GM18867 (cell line): ENCODE measurements at regions not wholly inside any gene's neighbourhood (a gene's known extent, or its start where the extent isn't known, plus 50 kb on each side); places are given as distances from the start of the nearest gene placed in this dataset.
"Not testable (repeated sequence)": the region's sequence is repeated elsewhere in the genome, so short reads cannot be mapped to it uniquely, and the experiment has no call there.

Experiments
- ATAC-seq: cut with Tn5 transposase; IDR thresholded peaks from one replicate; pipeline ENCODE4 v1.9.1; 2021; ENCODE audit warnings: mild to moderate bottlenecking, moderate library complexity; ENCODE audit not compliant: unreplicated experiment

DNA sequence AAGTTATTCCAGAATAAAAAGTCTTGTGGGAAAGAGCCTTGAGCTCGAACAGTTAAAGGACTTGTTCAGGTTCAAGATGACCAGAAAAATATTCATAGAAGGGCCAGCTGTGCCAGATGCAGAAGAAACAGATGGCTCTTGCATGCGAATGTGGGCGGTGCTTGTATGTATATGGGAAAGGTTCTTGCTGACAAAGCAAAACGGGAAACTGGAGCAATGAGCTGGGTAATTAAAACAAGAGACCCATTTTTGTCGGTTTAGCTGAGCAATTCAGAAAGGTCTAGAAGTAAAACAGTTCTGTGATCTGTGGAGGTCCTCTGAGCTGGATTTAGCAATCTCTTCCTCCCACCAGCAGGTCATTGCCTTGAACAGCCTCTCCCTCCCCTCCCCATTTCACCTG lies 107.2 kb upstream of the MARK1 start:
- ATAC-seq, result no peak

DNA sequence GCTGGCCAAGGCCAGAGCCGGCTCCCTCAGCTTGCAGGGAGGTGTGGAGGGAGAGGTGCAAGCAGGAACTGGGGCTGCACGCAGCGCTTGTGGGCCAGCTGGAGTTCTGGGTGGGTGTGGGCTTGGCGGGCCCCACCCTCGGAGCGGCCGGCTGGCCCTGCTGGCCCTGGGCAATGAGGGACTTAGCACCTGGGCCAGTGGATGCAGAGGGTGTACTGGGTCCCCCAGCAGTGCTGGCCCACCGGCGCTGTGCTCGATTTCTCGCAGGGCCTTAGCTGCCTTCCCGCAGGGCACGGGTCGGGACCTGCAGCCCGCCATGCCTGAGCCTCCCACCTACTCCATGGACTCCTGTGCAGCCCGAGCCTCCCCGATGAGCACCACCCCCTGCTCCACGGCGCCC lies 115.6 kb upstream of the MARK1 start:
- ATAC-seq, result not testable (repeated sequence)

GRCh38 chr1:220410611-220411010 lies 117.3 kb upstream of the MARK1 start:
- ATAC-seq, result no peak

DNA sequence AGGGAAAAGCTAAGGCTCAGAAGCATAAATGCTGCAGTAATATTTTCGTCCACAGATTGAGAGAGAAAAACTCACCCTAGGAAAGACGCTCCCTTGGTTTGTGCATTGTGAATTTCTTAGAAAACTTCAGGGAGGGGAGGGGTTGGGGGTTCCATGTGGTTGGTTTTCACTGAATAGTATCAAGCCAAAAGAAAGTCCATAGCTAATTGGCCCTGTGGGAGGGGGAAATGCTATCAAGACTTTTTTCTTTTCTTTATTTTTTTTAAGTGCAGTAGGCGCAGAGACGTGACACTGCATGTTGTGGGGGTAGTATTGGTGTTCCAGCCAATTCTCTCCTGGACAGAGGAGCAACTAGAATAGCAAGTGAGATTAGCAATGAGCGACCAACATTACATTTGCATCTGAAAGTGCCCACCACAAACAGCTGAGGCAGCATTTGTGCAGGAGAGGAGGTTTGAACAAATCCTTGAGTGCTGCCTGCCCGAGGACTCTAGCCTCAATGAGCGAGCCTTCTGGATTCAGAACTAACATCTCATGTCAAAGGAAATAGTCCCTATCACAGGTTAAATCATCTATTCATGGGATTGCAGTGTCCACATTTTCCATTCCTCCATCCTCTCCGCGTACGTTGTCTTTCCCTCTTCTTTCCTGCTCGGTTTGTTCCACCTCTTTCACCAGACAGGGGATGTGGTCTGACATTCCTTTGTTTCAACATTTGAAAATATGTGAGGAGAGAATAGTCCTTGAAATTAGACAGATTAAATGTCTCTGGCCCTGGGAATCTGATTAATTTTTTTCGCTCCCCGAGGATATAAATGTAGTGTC lies 118.0 kb upstream of the MARK1 start:
- ATAC-seq, result no peak

DNA sequence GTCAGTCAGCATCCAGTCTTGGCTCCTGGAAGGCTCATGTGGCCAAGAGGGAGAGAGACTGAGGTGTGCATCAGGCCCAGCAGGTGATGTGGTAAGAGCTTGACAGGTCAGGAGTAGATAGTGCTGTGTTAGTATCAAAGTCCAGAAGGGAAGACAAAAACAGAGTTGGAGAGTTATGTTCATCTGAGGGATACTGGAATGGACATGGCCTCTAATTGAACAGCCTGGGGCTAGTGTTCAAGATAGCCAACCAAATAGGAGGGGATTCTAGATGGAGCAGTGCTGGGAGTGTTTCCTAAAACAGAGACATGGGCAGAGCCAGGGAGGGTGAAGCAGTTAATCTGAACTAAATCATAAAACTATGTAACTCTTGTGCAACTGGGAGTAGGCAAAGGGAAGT lies 120.7 kb upstream of the MARK1 start:
- ATAC-seq, result no peak

DNA sequence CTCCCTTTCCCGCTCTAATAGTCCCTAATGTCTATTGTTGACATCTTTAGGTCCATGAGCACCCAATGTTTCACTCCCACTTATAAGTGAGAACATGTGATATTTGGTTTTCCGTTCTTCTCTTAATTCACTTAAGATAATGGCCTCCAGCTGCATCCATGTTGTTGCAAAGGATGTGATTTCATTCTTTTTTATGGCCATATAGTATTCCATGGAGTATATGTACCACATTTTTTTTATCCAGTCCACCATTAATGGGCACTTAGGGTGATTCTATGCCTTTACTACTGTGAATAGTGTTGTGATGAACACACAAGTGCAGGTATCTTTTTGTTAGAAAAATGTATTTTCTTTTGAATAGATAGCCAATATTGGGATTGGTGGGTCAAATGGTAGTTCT lies 126.0 kb upstream of the RAB3GAP2 start:
- no peak for ATAC-seq

DNA sequence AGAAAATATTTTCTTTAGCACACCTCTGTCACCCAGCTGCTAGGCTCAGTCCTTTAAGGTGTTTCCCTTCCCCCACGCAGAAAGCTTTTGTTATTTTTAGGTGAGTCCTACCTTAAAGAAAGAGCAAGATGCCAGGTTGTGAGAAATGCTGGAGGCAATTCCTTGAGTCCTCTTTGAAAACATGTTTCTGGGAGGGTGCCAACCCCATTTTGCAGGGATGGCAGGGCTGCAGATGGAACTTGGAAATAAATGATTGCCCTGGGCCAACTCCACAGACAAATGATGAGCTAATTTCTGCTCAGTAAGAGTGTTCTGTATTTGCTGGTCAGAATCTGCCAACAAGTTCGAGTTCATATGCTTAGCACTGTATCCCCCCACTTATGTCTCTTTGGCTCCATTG lies 119.2 kb upstream of the RAB3GAP2 start:
- ATAC-seq, result no peak

DNA sequence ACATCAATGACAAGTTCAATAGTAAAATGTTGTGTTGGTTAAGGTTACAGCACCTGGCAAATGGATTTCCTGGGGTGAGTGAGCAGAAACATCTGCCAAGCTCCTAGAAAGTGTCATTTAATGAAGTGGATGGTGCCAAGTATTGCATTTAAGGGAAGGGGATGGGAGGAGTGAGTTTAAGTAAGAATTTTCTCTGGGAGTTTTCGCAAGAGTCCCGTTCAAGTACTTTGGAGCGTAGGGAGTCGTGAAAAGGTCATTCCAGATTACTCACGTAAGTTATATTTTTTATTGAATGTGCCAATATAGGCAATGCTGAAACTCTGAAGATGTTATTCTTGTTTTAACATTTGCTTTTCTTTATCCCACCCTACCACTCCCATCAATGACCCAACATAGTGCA lies 117.4 kb upstream of the RAB3GAP2 start:
- ATAC-seq, result no peak

DNA sequence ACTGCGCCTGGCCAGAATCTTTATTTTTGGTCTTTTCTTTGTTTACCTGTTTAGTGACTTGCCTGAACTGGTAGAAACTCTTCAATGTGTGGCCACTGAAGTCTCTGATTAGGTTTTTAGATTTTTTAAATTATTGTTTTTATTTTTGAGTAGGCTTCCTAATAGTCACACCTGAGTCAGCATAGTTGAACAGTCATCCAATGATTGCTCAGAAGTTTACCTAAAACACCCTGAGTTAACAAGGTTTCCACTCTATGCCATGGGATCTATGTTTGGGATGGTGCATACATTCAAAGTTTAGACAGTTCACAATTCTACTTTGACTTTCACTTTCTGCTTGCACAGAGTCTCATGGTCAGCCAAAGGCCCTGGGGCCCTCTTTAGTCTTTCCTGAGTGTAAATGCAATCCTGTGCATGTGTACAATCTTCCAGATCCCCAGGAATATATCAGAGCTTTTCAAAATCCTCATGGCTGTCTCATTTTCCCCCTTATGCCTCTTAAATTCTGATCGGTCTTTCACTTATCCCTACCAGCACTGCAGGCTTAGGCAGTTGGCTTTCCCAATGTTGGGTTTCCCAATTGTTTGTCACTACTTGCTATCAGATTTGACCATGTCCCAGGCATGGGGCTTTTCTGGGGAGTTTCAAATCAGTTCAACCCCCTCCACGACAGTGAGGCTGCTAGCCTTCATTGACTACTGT lies 114.4 kb upstream of the RAB3GAP2 start:
- ATAC-seq, result no peak

GRCh38 chr1:220385158-220385557 lies 112.9 kb upstream of the RAB3GAP2 start:
- ATAC-seq, result no peak

DNA sequence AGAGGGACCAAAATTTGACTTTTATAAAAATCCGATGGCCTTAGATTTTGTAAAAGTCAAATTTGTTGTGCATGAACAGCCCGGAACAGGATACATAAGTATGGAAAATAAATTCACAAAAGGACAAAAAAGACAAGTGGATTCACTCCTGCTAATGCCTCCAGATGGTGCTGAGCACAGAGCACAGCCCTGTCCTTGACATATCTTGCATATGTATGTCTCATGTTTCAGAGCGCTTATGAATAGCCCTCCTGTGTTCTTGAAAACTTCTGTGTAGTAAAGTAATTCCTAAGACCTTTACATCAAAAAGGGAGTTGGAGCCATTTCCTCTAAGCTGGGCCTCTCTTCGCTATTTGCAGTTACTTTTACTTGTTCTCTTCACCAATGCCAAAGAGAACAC lies 110.7 kb upstream of the RAB3GAP2 start:
- no peak for ATAC-seq

DNA sequence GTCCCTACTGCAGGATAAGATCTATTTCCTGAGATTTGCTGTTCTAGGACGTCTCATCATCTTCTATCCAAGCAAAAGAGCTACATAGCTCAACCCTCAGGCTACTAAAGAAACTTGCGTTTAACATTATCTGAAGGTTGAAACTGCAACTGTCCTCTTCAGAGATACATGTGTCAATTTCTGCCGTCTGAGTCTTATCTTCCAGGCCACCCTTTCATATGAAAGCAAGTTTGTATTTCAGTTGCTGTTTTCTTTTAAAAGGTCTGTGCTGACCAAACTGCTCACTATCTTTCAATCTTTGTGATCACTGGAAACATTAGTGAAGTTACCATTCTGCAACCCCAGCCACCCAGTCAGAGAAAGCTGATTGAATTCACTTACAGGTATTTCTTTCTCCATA lies 108.6 kb upstream of the RAB3GAP2 start:
- peak; percentile 74 for ATAC-seq

DNA sequence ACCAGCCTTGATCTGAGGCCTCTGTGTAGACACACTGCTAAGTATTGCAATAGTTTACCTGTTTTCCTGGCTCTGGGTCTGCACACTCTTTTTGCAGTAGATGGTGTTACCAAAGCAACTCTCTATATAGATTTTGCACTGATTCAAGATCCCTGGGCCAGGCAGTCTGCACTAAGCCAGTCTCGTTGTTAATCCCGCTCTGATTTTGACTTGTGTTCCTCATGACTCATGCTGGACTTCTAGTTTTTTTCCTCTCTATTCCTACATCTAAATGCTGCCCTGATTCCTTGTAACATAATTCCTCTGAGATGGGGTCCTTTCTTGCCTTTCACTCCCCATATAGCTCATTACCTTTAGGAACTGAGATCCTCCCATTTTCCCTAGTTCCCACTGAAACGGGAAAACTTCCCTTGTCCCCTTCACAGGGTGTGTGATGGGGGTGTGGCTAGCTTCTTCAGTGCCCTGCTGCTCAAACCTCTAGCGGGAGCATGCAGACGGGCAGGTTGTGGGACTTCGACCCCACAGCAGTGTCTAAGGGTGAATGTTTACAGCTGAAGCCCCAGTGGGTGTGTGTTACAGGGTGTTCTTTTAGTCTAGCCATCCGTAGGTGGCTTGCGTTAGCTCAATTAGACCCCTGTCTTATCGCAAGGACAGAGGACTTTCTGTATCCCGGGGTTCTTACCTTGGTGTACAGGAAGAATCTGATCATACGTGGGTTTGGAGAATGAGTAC lies 106.5 kb upstream of the RAB3GAP2 start:
- ATAC-seq, result no peak

- ATAC-seq, result no peak
Measured at GRCh38 chr1:220375715-220376114, 103.5 kb upstream of the RAB3GAP2 start.

DNA sequence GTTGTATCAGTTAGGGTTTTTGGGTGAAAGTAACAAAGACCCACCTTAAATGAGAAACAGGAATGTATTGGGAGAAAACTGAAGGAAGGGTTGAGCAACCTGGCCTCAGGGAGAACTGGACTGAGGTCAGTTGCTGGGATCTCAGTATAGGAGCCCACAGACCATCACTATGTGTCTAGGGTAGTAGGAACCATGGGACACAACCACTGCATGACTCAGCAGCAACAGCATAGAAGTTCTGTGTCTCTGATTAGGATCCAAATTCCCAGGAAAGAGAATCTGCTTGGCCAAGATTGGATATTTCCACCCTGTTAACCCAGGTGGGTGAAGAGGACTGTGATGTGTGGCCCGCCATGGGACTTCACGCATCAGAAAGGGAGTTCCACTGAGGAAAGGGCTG lies 102.2 kb upstream of the RAB3GAP2 start:
- no peak for ATAC-seq

GRCh38 chr1:220372451-220372850 lies 100.2 kb upstream of the RAB3GAP2 start:
- no peak for ATAC-seq

DNA sequence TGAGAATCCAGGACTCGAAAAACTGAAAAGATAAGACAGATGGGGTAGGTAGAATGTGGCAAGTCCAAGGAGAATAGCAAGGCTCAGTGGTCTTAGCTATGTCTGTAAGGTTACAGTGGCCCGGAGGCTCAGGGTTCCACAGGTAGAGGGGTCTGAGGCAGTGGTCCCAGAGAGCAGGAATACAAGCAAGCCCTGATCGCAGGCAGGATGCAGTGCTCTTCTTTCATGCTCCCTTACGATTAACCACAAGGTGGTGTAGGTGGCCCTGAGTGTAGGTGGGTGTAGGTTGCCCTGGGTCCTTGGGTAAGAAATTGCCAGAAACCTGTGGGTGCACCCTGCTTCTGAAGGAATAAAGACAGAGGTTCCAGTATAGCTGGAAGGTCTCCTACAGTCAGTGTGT lies 99.1 kb upstream of the RAB3GAP2 start:
- ATAC-seq, result no peak

- no peak for ATAC-seq
Measured at GRCh38 chr1:220370041-220370700, 97.9 kb upstream of the RAB3GAP2 start.

GRCh38 chr1:220369511-220369910 lies 97.3 kb upstream of the RAB3GAP2 start:
- ATAC-seq, result no peak

DNA sequence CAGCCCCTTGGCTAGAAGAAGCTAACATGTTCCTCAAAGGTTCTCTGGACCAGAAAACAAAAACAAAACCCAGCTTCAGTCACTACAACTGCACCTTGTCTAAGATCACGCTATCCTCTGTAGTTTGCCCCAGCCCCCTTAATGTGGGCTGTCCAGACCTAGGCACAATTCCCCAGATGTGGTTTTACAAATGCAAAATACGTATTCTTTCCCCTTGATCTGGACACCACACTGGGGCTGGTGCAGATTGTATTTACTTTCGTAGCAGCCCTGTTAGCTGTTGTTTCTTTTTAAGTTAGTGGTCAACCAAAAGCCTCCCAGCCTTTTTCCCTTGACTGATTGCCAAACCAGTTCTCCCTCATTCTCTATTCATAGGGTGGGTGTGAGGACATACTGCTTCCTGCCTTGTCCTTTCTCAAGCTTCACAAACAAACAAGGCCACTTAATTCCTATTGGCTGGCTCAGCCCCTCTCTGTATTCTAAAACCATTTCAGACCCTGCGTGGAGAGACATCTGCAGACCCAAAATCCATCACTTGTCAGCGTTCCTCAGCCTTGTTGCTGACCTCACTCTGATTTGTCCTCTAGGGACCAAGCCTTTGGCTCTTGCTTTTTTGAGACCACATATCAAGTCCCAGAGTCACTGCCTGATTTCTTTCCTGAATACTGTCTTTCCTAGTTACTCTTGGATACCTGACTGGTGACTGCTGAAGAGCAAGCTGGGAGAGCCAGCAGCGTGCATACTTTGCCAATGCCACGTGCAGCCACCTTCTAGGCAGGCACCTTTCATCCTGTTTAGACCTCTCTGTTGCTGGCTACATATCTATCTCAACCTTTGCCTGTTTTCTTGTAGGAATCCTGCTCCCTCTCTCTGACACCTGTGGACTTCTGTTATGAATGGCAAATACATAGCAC lies 96.4 kb upstream of the RAB3GAP2 start:
- ATAC-seq, result no peak
